HL-60 (cell line): ENCODE measurements at regions not wholly inside any gene's neighbourhood (a gene's known extent, or its start where the extent isn't known, plus 50 kb on each side); places are given as distances from the start of the nearest gene placed in this dataset.

Experiments
- DNase-seq, 2 experiments: peaks; one replicate each; pipeline ENCODE4 v3.0.0-alpha.2; 2010 to 2020; ENCODE audit warnings: low read depth in 1 of 2, low spot score in 1 of 2
- H3K27ac ChIP-seq: fragments of 250-450 bp; sonication (Bioruptor Pico); replicated peaks from 2 replicates; pipeline ENCODE4 v1.5.1; 2020; ENCODE audit warnings: mild to moderate bottlenecking, moderate library complexity
- H3K27me3 ChIP-seq: fragments of 250-450 bp; sonication (Bioruptor Pico); 2 replicates; pipeline ENCODE4 v1.5.1; 2021; ENCODE audit warnings: mild to moderate bottlenecking, moderate library complexity; ENCODE audit not compliant: insufficient read depth, poor library complexity, severe bottlenecking
- H3K4me3 ChIP-seq: replicated peaks from 2 replicates; pipeline ENCODE4 v1.5.1; 2011; ENCODE audit warnings: mild to moderate bottlenecking, control low read depth, low read length; ENCODE audit not compliant: insufficient read depth
- CTCF ChIP-seq: IDR thresholded peaks from one replicate; pipeline ENCODE4 v1.5.1; 2011; ENCODE audit warnings: low read length, control low read depth, inconsistent platforms; ENCODE audit not compliant: insufficient read depth
- GABPA ChIP-seq: IDR thresholded peaks from 2 replicates; pipeline ENCODE4 v1.6.1; 2012; ENCODE audit warnings: low read depth
- POLR2AphosphoS5 ChIP-seq: IDR thresholded peaks from 2 replicates; pipeline ENCODE4 v1.6.1; 2012; ENCODE audit warnings: low read depth
- REST ChIP-seq: IDR thresholded peaks from 2 replicates; pipeline ENCODE4 v1.6.1; 2012; ENCODE audit warnings: low read depth; ENCODE audit not compliant: insufficient replicate concordance
- SPI1 ChIP-seq: IDR thresholded peaks from 2 replicates; pipeline ENCODE4 v1.6.1; 2012; ENCODE audit warnings: low read depth, mild to moderate bottlenecking, borderline replicate concordance

GRCh38 chr3:117136003-117136402 is 426.4 kb downstream of the TUSC7 start:
- Histone ChIP-seq H3K27me3 (no peaks in the 10 kb centered on the region), H3K4me3 (no peak overlapping the region), H3K27ac (no peak overlapping the region)
- no peak for DNase-seq
- TF ChIP-seq GABPA (no peak), SPI1 (no peak), POLR2AphosphoS5 (no peak), CTCF (no peak), REST (no peak)

GRCh38 chr3:117137065-117137464 is 427.5 kb downstream of the TUSC7 start:
- Histone ChIP-seq H3K4me3 (no peak overlapping the region), H3K27ac (no peak overlapping the region), H3K27me3 (no peaks in the 10 kb centered on the region)
- no peak for TF ChIP-seq GABPA
- no peak for TF ChIP-seq REST
- no peak for TF ChIP-seq SPI1
- TF ChIP-seq CTCF, result no peak
- no peak for TF ChIP-seq POLR2AphosphoS5
- no peak for DNase-seq

GRCh38 chr3:117139681-117140080 is 430.1 kb downstream of the TUSC7 start:
- H3K27me3 ChIP-seq, result no peaks in the 10 kb centered on the region
- H3K27ac ChIP-seq, result no peak overlapping the region
- TF ChIP-seq CTCF (no peak), GABPA (no peak), SPI1 (no peak), POLR2AphosphoS5 (no peak), REST (no peak)
- no peak for DNase-seq
- no peak overlapping the region for H3K4me3 ChIP-seq
